Gastrocnemius medialis (tissue), 4 donors: ENCODE measurements at regions not wholly inside any gene's neighbourhood (a gene's known extent, or its start where the extent isn't known, plus 50 kb on each side); places are given as distances from the start of the nearest gene placed in this dataset.

Experiments
- ATAC-seq, 2 donors: fragments of 150-250 bp; one replicate each; pipeline ENCODE4 v1.9.1; 2016
- DNase-seq, 2 donors: peaks; one replicate each; pipeline ENCODE4 v3.0.0-alpha.2; 2019
- H3K27ac ChIP-seq, 4 donors: fragments of 200-600 bp; sonication (generic); 1 replicate in 1 of 4; 2 replicates in 3 of 4; pipeline ENCODE4 v1.5.1; 2016 to 2018; ENCODE audit warnings: mild to moderate bottlenecking in 2 of 4, moderate library complexity in 1 of 4
- H3K27me3 ChIP-seq, 3 donors: fragments of 200-600 bp; sonication (generic) in 2 of 3; 1 replicate in 1 of 3; 2 replicates in 2 of 3; pipeline versions ENCODE4 v1.5.1 to v1.6.0; 2016 to 2019; ENCODE audit warnings: mild to moderate bottlenecking in 1 of 3, moderate library complexity in 1 of 3
- H3K36me3 ChIP-seq, 2 donors: fragments of 200-600 bp; sonication (generic) in 1 of 2; one replicate each; pipeline ENCODE4 v1.5.1; 2017 to 2018
- H3K4me1 ChIP-seq, 2 donors: fragments of 200-600 bp; sonication (generic) in 1 of 2; one replicate each; pipeline ENCODE4 v1.5.1; 2016 to 2017; ENCODE audit warnings: mild to moderate bottlenecking in 2 of 2
- H3K4me3 ChIP-seq, 4 donors: fragments of 200-600 bp; sonication (generic) in 3 of 4; 1 replicate in 1 of 4; 2 replicates in 3 of 4; pipeline ENCODE4 v1.5.1; 2016 to 2019; ENCODE audit warnings: mild to moderate bottlenecking in 2 of 4
- H3K9me3 ChIP-seq, 3 donors: fragments of 200-600 bp; sonication (generic) in 2 of 3; 1 replicate in 1 of 3; 2 replicates in 2 of 3; pipeline ENCODE4 v1.5.1; 2016 to 2019
- POLR2A ChIP-seq, 2 donors: fragments of 450-650 bp; IDR thresholded peaks; one replicate each; pipeline ENCODE4 v1.6.1; 2017; ENCODE audit warnings: antibody characterized with exemption in 2 of 2, mild to moderate bottlenecking in 2 of 2, moderate library complexity in 2 of 2
- in situ Hi-C, 4 donors: fragments of 200-750 bp; cut with MboI; loops; one replicate each; pipeline versions ENCODE4 v1.15.0 to v1.8.0; 2017; ENCODE audit warnings: low sequenced_read_pairs in 4 of 4
- intact Hi-C: fragments of 100-400 bp; cut with DNase I; formaldehyde crosslinking; loops from one replicate; pipeline ENCODE4 v1.15.1; 2023; ENCODE audit warnings: low total_unique reads
- TF ChIP-seq, protein P1 (sequence below), 5 experiments: fragments of 450-650 bp in 3 of 5; fragments of 200-600 bp in 2 of 5; sonication (generic) in 2 of 5; IDR thresholded peaks in 4 of 5; conservative IDR thresholded peaks in 1 of 5; 1 replicate in 4 of 5; 2 replicates in 1 of 5; pipeline ENCODE4 v1.5.1; 2016 to 2019; ENCODE audit warnings: antibody characterized with exemption in 5 of 5, mild to moderate bottlenecking in 3 of 5, moderate library complexity in 3 of 5

DNA sequence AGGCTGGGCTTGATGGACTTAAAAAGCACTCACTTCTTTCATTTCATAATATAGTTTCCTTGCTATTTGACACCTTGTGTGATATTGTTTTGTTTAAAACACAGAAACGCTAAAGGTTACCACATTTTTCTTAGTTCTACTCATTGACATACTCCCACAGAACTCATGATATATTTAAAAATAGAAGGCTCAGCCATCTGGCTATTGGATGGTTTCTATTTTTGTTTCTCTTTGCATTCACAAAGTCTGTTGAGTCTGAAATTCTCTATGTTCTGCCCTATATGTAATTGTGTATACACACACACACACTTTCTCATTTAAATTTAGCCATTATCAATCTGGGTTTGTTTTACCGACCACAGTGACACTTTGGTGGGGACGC, 128.2 kb downstream of the SOX2 start:
- intact Hi-C loops (no loop called here), in situ Hi-C loops (no loop called here)
- DNase-seq = no peak
- H3K27ac ChIP-seq = no peak overlapping the region
- H3K36me3 ChIP-seq = no peaks in the 10 kb centered on the region
- H3K4me1 ChIP-seq = no peaks in the 10 kb centered on the region
- TF ChIP-seq POLR2A (IDR thresholded peaks at IDR 0.05) = no peak
- TF ChIP-seq, protein P1, sequence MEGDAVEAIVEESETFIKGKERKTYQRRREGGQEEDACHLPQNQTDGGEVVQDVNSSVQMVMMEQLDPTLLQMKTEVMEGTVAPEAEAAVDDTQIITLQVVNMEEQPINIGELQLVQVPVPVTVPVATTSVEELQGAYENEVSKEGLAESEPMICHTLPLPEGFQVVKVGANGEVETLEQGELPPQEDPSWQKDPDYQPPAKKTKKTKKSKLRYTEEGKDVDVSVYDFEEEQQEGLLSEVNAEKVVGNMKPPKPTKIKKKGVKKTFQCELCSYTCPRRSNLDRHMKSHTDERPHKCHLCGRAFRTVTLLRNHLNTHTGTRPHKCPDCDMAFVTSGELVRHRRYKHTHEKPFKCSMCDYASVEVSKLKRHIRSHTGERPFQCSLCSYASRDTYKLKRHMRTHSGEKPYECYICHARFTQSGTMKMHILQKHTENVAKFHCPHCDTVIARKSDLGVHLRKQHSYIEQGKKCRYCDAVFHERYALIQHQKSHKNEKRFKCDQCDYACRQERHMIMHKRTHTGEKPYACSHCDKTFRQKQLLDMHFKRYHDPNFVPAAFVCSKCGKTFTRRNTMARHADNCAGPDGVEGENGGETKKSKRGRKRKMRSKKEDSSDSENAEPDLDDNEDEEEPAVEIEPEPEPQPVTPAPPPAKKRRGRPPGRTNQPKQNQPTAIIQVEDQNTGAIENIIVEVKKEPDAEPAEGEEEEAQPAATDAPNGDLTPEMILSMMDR (IDR thresholded peaks at IDR 0.05 in 4 of 5, conservative IDR thresholded peaks at IDR 0.05 in 1 of 5) = no peak
- H3K9me3 ChIP-seq = no peaks in the 10 kb centered on the region
- H3K4me3 ChIP-seq = no peak overlapping the region
- no peaks in the 10 kb centered on the region for H3K27me3 ChIP-seq
- no peak for ATAC-seq

DNA sequence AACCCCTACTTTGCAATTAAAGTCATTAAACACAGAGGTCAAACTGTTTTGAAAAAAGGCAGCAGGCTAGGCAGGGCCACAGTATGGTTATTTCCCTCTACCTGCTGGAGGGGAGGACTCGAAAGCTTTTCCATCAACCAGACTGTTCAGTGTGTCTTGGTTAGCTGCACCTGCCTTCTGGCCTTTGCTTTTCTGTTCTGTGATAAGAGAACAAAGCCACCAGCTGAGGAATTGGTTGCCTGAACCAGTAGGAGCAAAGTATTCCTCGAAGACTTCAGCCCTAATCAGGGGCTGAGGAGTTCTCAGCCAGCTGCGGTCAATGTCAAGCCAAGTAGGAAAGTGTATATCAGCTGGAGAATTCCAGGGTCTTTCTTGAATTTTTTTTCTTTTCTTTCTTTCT, 132.5 kb downstream of the SOX2 start:
- no peak overlapping the region for H3K27ac ChIP-seq
- H3K4me1 ChIP-seq = no peaks in the 10 kb centered on the region
- no peaks in the 10 kb centered on the region for H3K9me3 ChIP-seq
- DNase-seq (no peak), ATAC-seq (no peak)
- no peaks in the 10 kb centered on the region for H3K27me3 ChIP-seq
- intact Hi-C loops = no loop called here
- TF ChIP-seq POLR2A (IDR thresholded peaks at IDR 0.05) = no peak
- TF ChIP-seq, protein P1 (IDR thresholded peaks at IDR 0.05 in 4 of 5, conservative IDR thresholded peaks at IDR 0.05 in 1 of 5) = no peak
- in situ Hi-C loops = no loop called here
- no peak overlapping the region for H3K4me3 ChIP-seq
- no peaks in the 10 kb centered on the region for H3K36me3 ChIP-seq

DNA sequence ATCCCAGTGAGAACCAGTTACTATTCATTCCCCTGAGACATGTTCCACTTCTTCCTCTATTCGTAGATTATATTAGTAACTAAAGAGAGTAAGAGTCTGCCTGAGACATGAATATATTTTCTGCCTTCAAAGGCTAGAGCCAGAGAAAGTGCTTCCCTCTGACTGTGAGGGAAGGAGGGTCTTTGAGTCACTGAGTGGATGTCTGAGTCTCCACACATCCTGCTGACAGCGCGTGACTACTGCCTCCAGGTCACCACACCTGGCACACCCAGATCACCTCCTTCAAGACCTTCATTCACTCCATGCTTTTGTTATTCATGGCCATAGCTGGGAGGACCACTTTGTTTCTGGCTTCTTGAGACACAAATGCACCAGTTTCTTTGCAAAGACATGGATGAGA, 135.6 kb downstream of the SOX2 start:
- no peak overlapping the region for H3K27ac ChIP-seq
- H3K27me3 ChIP-seq = no peaks in the 10 kb centered on the region
- no peak for TF ChIP-seq POLR2A (IDR thresholded peaks at IDR 0.05)
- TF ChIP-seq, protein P1 (IDR thresholded peaks at IDR 0.05 in 4 of 5, conservative IDR thresholded peaks at IDR 0.05 in 1 of 5) = no peak
- H3K9me3 ChIP-seq = no peaks in the 10 kb centered on the region
- H3K36me3 ChIP-seq = no peaks in the 10 kb centered on the region
- H3K4me3 ChIP-seq = no peak overlapping the region
- no peak for ATAC-seq
- intact Hi-C loops = no loop called here
- no peaks in the 10 kb centered on the region for H3K4me1 ChIP-seq
- in situ Hi-C loops = no loop called here
- no peak for DNase-seq

DNA sequence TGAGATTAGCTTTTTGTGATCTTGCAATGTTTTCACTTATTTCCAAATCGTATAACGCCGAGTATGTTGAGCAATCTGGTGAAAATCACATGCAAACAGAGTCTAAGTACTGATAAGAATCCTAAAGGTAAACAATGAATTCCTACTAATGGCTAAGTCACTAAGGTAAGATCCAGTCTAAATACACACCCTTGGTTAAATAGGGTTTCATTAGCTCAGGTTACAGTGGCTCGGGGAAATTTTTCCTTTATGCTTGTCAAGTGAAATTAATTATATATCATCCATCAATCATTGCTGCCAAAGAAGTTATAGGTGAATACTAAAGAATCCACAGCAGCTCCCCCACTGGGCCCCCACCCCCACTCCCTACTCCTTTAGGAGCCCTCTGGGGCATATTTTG, 139.3 kb downstream of the SOX2 start:
- no peak for TF ChIP-seq POLR2A (IDR thresholded peaks at IDR 0.05)
- TF ChIP-seq, protein P1 (IDR thresholded peaks at IDR 0.05 in 4 of 5, conservative IDR thresholded peaks at IDR 0.05 in 1 of 5) = no peak
- ATAC-seq (no peak), DNase-seq (no peak)
- Histone ChIP-seq H3K27me3 (no peaks in the 10 kb centered on the region), H3K4me1 (no peaks in the 10 kb centered on the region), H3K27ac (no peak overlapping the region), H3K4me3 (no peak overlapping the region), H3K9me3 (no peaks in the 10 kb centered on the region), H3K36me3 (no peaks in the 10 kb centered on the region)
- in situ Hi-C loops (no loop called here), intact Hi-C loops (no loop called here)

DNA sequence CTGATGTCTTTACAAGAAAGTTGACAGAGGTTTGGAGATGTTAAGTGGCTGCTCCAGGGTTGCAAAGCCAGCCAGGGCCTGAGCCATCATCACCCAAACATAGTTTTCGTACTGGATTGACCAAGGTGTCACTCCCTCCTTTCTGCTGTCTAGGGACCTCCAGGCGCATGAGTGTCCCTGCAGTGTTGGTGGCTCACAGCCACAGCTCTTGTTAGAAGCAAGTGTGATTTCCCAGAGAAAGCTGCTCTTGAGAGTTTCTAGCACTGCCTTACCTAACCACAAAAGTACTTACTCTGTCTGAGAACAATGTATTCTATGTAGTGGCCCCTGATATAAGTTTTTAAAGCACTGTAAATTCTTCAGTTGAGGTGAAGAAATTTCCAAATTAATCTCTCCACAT, 144.1 kb downstream of the SOX2 start:
- intact Hi-C loops = no loop called here
- H3K27me3 ChIP-seq = no peaks in the 10 kb centered on the region
- H3K27ac ChIP-seq = no peak overlapping the region
- ATAC-seq (no peak), DNase-seq (no peak)
- no peaks in the 10 kb centered on the region for H3K36me3 ChIP-seq
- in situ Hi-C loops = no loop called here
- no peak overlapping the region for H3K4me3 ChIP-seq
- no peaks in the 10 kb centered on the region for H3K9me3 ChIP-seq
- TF ChIP-seq, protein P1 (IDR thresholded peaks at IDR 0.05 in 4 of 5, conservative IDR thresholded peaks at IDR 0.05 in 1 of 5) = no peak
- no peak for TF ChIP-seq POLR2A (IDR thresholded peaks at IDR 0.05)
- H3K4me1 ChIP-seq = no peaks in the 10 kb centered on the region
